ENCODE measurements at regions not wholly inside any gene's neighbourhood (a gene's known extent, or its start where the extent isn't known, plus 50 kb on each side); places are given as distances from the start of the nearest gene placed in this dataset.

DNA sequence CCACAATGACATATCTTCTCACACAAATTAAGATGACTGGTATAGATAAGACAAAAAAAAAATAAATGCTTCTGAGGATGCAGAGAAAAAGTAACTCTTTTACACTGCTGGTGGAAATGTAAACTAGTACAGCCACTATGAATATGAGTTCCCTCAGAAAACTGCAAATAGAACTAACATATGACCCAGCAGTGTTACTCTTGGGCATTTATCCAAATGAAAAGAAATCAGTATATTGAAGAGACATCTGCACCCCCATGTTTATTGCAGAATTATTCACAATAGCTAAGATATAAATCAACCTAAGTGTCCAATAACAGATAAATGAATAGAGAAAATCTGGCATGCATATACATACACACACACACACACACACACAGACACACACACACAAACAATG, 83.0 kb upstream of the FAM174A start:
- H3K27ac ChIP-seq = no peak overlapping the region
- H3K27me3 ChIP-seq = no peaks in the 10 kb centered on the region
- intact Hi-C loops (cut with DNase I) = no loop called here
- H3K9ac ChIP-seq (ENCODE audit: low read depth in 2 of 2, low read length in 2 of 2) = no peak overlapping the region
- TF ChIP-seq CTCF (IDR thresholded peaks at IDR 0.05) = no peak
- no peak for DNase-seq
- no peaks in the 10 kb centered on the region for H3K4me1 ChIP-seq
- no peaks in the 10 kb centered on the region for H3K36me3 ChIP-seq
- H3K4me3 ChIP-seq = no peak overlapping the region
- no peaks in the 10 kb centered on the region for H3K9me3 ChIP-seq

- H3K9me3 ChIP-seq = no peaks in the 10 kb centered on the region
- no peak overlapping the region for H3K4me3 ChIP-seq
- H3K4me1 ChIP-seq = no peaks in the 10 kb centered on the region
- DNase-seq = no peak
- intact Hi-C loops (cut with DNase I) = no loop called here
- no peaks in the 10 kb centered on the region for H3K27me3 ChIP-seq
- H3K27ac ChIP-seq = no peak overlapping the region
- no peak for TF ChIP-seq CTCF (IDR thresholded peaks at IDR 0.05)
- H3K9ac ChIP-seq (ENCODE audit: low read depth in 2 of 2, low read length in 2 of 2) = no peak overlapping the region
- H3K36me3 ChIP-seq = no peaks in the 10 kb centered on the region
Measured at GRCh38 chr5:100448111-100448528, 87.1 kb upstream of the FAM174A start.

GRCh38 chr5:100446879-100447430, 88.2 kb upstream of the FAM174A start:
- no peaks in the 10 kb centered on the region for H3K9me3 ChIP-seq
- no peaks in the 10 kb centered on the region for H3K4me1 ChIP-seq
- no peaks in the 10 kb centered on the region for H3K36me3 ChIP-seq
- H3K9ac ChIP-seq (ENCODE audit: low read depth in 2 of 2, low read length in 2 of 2) = no peak overlapping the region
- no peak for TF ChIP-seq CTCF (IDR thresholded peaks at IDR 0.05)
- H3K27me3 ChIP-seq = no peaks in the 10 kb centered on the region
- DNase-seq = no peak
- no peak overlapping the region for H3K4me3 ChIP-seq
- no peak overlapping the region for H3K27ac ChIP-seq
- intact Hi-C loops (cut with DNase I) = no loop called here

GRCh38 chr5:100444961-100445360, 90.2 kb upstream of the FAM174A start:
- Histone ChIP-seq H3K9me3 (no peaks in the 10 kb centered on the region), H3K27me3 (no peaks in the 10 kb centered on the region), H3K9ac (ENCODE audit: low read depth in 2 of 2, low read length in 2 of 2) (no peak overlapping the region), H3K4me3 (no peak overlapping the region), H3K4me1 (no peaks in the 10 kb centered on the region), H3K36me3 (no peaks in the 10 kb centered on the region), H3K27ac (no peak overlapping the region)
- intact Hi-C loops (cut with DNase I) = no loop called here
- DNase-seq = no peak
- TF ChIP-seq CTCF (IDR thresholded peaks at IDR 0.05) = no peak

DNA sequence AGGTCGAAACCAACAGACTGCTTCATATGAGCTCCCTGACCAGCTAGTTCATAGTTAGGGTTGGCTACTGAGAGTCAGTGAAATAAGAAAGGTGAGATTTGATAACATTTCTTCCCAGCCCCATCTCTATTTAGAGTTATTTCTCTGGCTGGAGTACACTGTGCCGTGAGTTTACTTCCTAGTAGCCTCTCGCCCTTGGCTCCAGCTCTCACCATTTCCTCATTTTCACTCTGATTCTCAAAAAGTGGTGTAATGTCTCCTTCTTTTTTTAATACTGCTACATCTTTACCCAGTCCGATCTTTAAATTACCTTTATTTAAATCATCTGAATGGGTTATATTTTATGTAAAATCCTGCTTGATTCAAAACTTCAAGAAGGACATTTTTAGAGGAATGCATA, 100.4 kb upstream of the FAM174A start:
- no peak for TF ChIP-seq CTCF (IDR thresholded peaks at IDR 0.05)
- no peak for DNase-seq
- H3K4me1 ChIP-seq = no peaks in the 10 kb centered on the region
- no peaks in the 10 kb centered on the region for H3K36me3 ChIP-seq
- intact Hi-C loops (cut with DNase I) = no loop called here
- H3K9me3 ChIP-seq = no peaks in the 10 kb centered on the region
- H3K27ac ChIP-seq = no peak overlapping the region
- H3K9ac ChIP-seq (ENCODE audit: low read depth in 2 of 2, low read length in 2 of 2) = no peak overlapping the region
- no peak overlapping the region for H3K4me3 ChIP-seq
- H3K27me3 ChIP-seq = no peaks in the 10 kb centered on the region
